ENCODE measurements at regions not wholly inside any gene's neighbourhood (a gene's known extent, or its start where the extent isn't known, plus 50 kb on each side); places are given as distances from the start of the nearest gene placed in this dataset.
"Not testable (repeated sequence)": the region's sequence is repeated elsewhere in the genome, so short reads cannot be mapped to it uniquely, and the experiment has no call there.

DNA sequence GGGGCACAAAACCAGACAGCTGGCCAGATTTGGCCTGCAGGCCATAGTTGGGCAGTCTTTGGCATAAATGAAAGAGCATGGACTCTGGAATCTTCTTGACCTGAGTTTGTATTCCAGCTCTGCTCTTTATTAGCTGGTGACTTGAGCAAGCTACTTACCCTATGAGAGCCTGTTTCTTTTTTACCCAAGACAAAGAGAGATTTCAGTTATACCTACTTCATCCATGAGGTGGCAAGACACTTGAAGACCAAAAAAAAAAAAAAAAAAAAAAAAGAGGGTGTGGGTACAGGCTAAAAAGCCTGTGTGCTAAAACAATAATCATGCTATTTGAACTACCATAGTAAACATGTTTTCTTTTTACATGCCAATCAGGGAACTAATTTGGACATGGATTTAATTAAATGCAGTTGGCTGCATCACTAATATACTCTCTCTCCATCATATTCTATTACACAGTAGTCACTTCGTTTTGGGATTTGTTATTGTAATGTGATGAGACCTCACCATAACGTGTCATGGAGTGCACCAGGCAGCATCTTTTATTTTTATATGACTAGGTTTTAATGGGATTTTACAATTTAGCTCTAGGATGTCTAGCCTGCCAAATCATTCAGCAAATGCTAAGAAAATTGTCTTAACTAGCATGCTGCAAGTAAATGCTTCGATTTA, 109.2 kb upstream of the FHIT start:
- Histone ChIP-seq H3K36me3 (ENCODE audit: control insufficient read depth in 2 of 2, insufficient read depth in 2 of 2, low read length in 1 of 2) (no peaks in the 10 kb centered on the region), H3K9me3 (ENCODE audit: control insufficient read depth in 2 of 2, insufficient read depth in 1 of 2, low read length in 1 of 2) (peaks cover 0 to 5% of the 10 kb centered on the region in 2 donors)
- WGBS, result 89% methylated on average over 3 of the region's 3 CpGs

DNA sequence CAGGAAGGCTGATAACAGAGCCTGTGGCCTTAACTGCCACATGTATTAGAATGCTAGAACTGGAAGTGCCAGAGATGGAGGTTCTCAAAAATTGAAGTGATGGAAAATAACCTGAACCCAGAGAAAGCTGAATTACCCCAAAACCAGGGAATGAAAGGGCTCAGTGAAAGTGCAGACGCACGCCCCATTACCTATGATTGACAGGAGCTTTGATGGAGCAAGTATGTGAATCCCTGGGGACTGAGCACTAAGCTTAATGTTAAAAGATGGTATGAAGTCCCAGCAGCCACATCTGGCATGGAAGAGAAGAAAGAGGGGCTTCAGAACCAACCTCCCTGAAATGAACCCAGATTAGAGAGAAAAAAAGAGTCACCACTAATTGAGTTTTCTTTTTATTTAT, 118.4 kb upstream of the FHIT start:
- 96% methylated on average over 2 of the region's 2 CpGs for WGBS
- no peaks in the 10 kb centered on the region for H3K36me3 ChIP-seq (ENCODE audit: control insufficient read depth in 2 of 2, insufficient read depth in 2 of 2, low read length in 1 of 2)
- no peak overlapping the region for H3K4me3 ChIP-seq (ENCODE audit: low read length in 2 of 2)
- no peaks in the 10 kb centered on the region for H3K27me3 ChIP-seq (ENCODE audit: control insufficient read depth in 2 of 2, insufficient read depth in 1 of 2, low read length in 1 of 2)
- H3K9me3 ChIP-seq (ENCODE audit: control insufficient read depth in 2 of 2, insufficient read depth in 1 of 2, low read length in 1 of 2), result no peaks in the 10 kb centered on the region
- DNase-seq (ENCODE audit: low read depth in 6 of 9, low spot score in 9 of 9), result no peak
- H3K4me1 ChIP-seq (ENCODE audit: control insufficient read depth in 2 of 2, insufficient read depth in 2 of 2, low read length in 2 of 2), result no peaks in the 10 kb centered on the region
- H3K27ac ChIP-seq (ENCODE audit: low read depth in 1 of 2, low read length in 1 of 2), result no peak overlapping the region

More for the DNA sequence above, 109.2 kb upstream of the FHIT start:
- no peak overlapping the region for H3K27ac ChIP-seq (ENCODE audit: low read depth in 1 of 2, low read length in 1 of 2)
- no peak for DNase-seq (ENCODE audit: low read depth in 6 of 9, low spot score in 9 of 9)
- no peak overlapping the region for H3K4me3 ChIP-seq (ENCODE audit: low read length in 2 of 2)
- H3K4me1 ChIP-seq (ENCODE audit: control insufficient read depth in 2 of 2, insufficient read depth in 2 of 2, low read length in 2 of 2), result no peaks in the 10 kb centered on the region
- no peaks in the 10 kb centered on the region for H3K27me3 ChIP-seq (ENCODE audit: control insufficient read depth in 2 of 2, insufficient read depth in 1 of 2, low read length in 1 of 2)

- no peak overlapping the region for H3K27ac ChIP-seq (ENCODE audit: low read depth in 1 of 2, low read length in 1 of 2)
- no peaks in the 10 kb centered on the region for H3K36me3 ChIP-seq (ENCODE audit: control insufficient read depth in 2 of 2, insufficient read depth in 2 of 2, low read length in 1 of 2)
- WGBS, result 96% methylated on average over 1 of the region's 1 CpG
- no peaks in the 10 kb centered on the region for H3K4me1 ChIP-seq (ENCODE audit: control insufficient read depth in 2 of 2, insufficient read depth in 2 of 2, low read length in 2 of 2)
- peak in 6 of 9 donors; percentile 7 to 44 (median 15) for DNase-seq (ENCODE audit: low read depth in 6 of 9, low spot score in 9 of 9)
- H3K27me3 ChIP-seq (ENCODE audit: control insufficient read depth in 2 of 2, insufficient read depth in 1 of 2, low read length in 1 of 2), result no peaks in the 10 kb centered on the region
- no peak overlapping the region for H3K4me3 ChIP-seq (ENCODE audit: low read length in 2 of 2)
- H3K9me3 ChIP-seq (ENCODE audit: control insufficient read depth in 2 of 2, insufficient read depth in 1 of 2, low read length in 1 of 2), result no peaks in the 10 kb centered on the region
Measured at GRCh38 chr3:61371123-61371522, 119.9 kb upstream of the FHIT start.

DNA sequence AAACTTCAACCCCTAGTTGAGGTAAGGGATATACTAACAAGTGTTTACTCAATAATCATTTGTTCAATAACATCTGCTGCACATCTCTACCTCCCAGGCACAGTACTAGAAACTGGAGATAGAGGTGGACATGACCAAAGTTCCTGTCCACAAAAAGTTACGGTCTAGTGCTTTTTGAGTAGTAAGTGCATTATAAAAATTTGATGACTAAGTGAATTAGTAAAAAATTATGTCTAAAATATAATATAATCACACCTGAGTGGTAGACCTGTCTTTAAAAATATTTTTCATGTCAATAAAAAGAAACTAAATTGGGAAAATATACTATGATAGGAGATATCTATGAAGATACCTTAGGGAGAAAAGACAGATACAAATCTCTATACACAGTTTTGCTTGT, 121.5 kb upstream of the FHIT start:
- H3K27ac ChIP-seq (ENCODE audit: low read depth in 1 of 2, low read length in 1 of 2), result no peak overlapping the region
- 96% methylated on average over 1 of the region's 1 CpG for whole genome bisulfite sequencing
- H3K9me3 ChIP-seq (ENCODE audit: control insufficient read depth in 2 of 2, insufficient read depth in 1 of 2, low read length in 1 of 2), result no peaks in the 10 kb centered on the region
- no peak overlapping the region for H3K4me3 ChIP-seq (ENCODE audit: low read length in 2 of 2)
- no peaks in the 10 kb centered on the region for H3K36me3 ChIP-seq (ENCODE audit: control insufficient read depth in 2 of 2, insufficient read depth in 2 of 2, low read length in 1 of 2)
- no peaks in the 10 kb centered on the region for H3K4me1 ChIP-seq (ENCODE audit: control insufficient read depth in 2 of 2, insufficient read depth in 2 of 2, low read length in 2 of 2)
- no peaks in the 10 kb centered on the region for H3K27me3 ChIP-seq (ENCODE audit: control insufficient read depth in 2 of 2, insufficient read depth in 1 of 2, low read length in 1 of 2)
- DNase-seq (ENCODE audit: low read depth in 6 of 9, low spot score in 9 of 9), result no peak

DNA sequence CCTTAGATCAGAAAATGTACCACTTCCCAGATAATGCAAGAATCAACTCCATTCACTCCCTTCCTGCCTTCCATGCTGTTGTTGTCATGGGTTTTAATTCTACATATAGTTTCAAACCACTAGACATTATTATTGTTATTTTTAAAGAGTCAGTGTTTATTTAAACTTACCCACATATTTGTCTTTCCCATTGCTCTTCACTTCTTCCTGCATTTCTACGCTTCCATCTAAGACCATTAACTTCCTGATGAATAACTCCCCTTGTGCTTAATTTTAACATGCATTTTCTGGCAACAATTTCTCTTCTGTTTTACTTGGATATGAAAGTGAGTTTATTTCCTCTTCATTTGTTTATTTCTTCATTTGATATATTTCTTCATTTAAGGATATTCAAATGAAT, 127.1 kb upstream of the FHIT start:
- no peak overlapping the region for H3K4me3 ChIP-seq (ENCODE audit: low read length in 2 of 2)
- WGBS, result 97% methylated on average over 1 of the region's 1 CpG
- H3K27me3 ChIP-seq (ENCODE audit: control insufficient read depth in 2 of 2, insufficient read depth in 1 of 2, low read length in 1 of 2), result no peaks in the 10 kb centered on the region
- H3K27ac ChIP-seq (ENCODE audit: low read depth in 1 of 2, low read length in 1 of 2), result no peak overlapping the region
- DNase-seq (ENCODE audit: low read depth in 6 of 9, low spot score in 9 of 9), result no peak
- no peaks in the 10 kb centered on the region for H3K36me3 ChIP-seq (ENCODE audit: control insufficient read depth in 2 of 2, insufficient read depth in 2 of 2, low read length in 1 of 2)
- H3K4me1 ChIP-seq (ENCODE audit: control insufficient read depth in 2 of 2, insufficient read depth in 2 of 2, low read length in 2 of 2), result no peaks in the 10 kb centered on the region
- no peaks in the 10 kb centered on the region for H3K9me3 ChIP-seq (ENCODE audit: control insufficient read depth in 2 of 2, insufficient read depth in 1 of 2, low read length in 1 of 2)

DNA sequence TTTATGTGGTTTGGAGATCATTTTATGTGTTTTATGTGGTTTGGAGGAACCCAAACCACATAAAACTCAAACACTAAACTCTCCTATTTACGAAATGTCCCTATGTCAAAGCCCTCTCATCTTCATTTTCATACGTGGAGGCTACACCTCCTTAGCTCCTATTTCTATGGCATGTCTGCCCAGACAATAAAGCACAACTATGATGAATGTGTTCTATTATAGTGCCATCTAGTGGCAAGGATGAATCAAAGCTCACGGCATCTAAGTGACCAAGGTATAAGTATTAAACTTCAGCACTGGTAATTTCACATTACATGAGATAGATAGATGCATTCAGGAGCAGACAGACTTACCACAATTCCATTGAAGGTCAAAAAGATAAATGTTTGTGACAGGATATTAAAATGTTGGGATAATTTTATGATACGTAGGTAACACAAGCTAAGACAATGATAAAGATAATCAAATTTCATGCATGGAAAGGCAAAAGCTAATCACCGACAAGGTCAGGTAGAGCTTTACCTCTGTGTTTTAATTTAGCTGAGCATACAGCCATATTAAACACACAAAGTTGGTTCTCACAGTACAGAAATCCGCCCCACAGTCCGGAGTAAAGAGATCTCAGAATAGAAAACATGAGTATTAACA, 130.6 kb upstream of the FHIT start:
- H3K36me3 ChIP-seq (ENCODE audit: control insufficient read depth in 2 of 2, insufficient read depth in 2 of 2, low read length in 1 of 2), result no peaks in the 10 kb centered on the region
- DNase-seq (ENCODE audit: low read depth in 6 of 9, low spot score in 9 of 9), result peak in 5 of 9 donors; percentile 7 to 46 (median 16)
- H3K27me3 ChIP-seq (ENCODE audit: control insufficient read depth in 2 of 2, insufficient read depth in 1 of 2, low read length in 1 of 2), result no peaks in the 10 kb centered on the region
- WGBS, result 57% methylated on average over 7 of the region's 7 CpGs
- H3K4me1 ChIP-seq (ENCODE audit: control insufficient read depth in 2 of 2, insufficient read depth in 2 of 2, low read length in 2 of 2), result no peaks in the 10 kb centered on the region
- no peaks in the 10 kb centered on the region for H3K9me3 ChIP-seq (ENCODE audit: control insufficient read depth in 2 of 2, insufficient read depth in 1 of 2, low read length in 1 of 2)
- no peak overlapping the region for H3K4me3 ChIP-seq (ENCODE audit: low read length in 2 of 2)
- H3K27ac ChIP-seq (ENCODE audit: low read depth in 1 of 2, low read length in 1 of 2), result no peak overlapping the region

DNA sequence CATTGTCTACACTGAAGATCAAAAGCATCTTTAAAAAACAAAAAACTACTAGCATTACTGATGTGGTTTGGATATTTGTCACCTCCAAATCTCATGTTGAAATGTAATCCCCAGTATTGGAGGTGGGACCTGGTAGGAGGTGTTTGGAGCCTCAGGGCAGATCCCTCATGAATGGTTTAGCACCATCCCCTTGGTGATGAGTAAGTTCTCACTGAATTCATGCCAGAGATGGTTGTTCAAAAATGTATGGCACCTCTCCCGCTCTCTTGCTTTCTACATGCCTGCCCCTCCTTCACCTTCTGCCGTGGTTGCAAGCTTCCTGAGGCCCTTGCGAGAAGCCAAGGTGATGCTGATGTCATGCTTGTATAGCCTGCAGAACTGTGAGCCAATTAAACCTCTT, 136.6 kb upstream of the FHIT start:
- peaks cover 0 to 8% of the 10 kb centered on the region in 2 donors for H3K9me3 ChIP-seq (ENCODE audit: control insufficient read depth in 2 of 2, insufficient read depth in 1 of 2, low read length in 1 of 2)
- DNase-seq (ENCODE audit: low read depth in 6 of 9, low spot score in 9 of 9), result no peak
- H3K4me3 ChIP-seq (ENCODE audit: low read length in 2 of 2), result no peak overlapping the region
- H3K27me3 ChIP-seq (ENCODE audit: control insufficient read depth in 2 of 2, insufficient read depth in 1 of 2, low read length in 1 of 2), result no peaks in the 10 kb centered on the region
- WGBS, result 82% methylated on average over 3 of the region's 3 CpGs
- no peak overlapping the region for H3K27ac ChIP-seq (ENCODE audit: low read depth in 1 of 2, low read length in 1 of 2)
- H3K36me3 ChIP-seq (ENCODE audit: control insufficient read depth in 2 of 2, insufficient read depth in 2 of 2, low read length in 1 of 2), result no peaks in the 10 kb centered on the region
- H3K4me1 ChIP-seq (ENCODE audit: control insufficient read depth in 2 of 2, insufficient read depth in 2 of 2, low read length in 2 of 2), result no peaks in the 10 kb centered on the region

DNA sequence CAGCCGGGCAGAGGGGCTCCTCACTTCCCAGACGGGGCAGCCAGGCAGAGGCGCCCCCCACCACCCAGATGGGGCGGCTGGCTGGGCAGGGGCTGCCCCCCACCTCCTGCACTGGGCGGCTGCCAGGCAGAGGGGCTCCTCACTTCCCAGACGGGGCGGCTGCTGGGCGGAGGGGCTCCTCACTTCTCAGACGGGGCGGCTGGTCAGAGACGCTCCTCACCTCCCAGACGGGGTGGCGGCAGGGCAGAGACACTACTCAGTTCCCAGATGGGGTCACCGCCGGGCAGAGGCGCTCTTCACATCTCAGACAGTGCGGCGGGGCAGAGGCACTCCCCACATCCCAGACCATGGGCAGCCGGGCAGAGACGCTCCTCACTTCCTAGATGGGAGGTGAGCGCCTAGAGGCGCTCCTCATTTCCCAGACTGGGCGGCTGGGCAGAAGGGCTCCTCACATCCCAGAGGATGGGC, 142.3 kb upstream of the FHIT start:
- H3K36me3 ChIP-seq (ENCODE audit: control insufficient read depth in 2 of 2, insufficient read depth in 2 of 2, low read length in 1 of 2); H3K4me3 ChIP-seq (ENCODE audit: low read length in 2 of 2); H3K4me1 ChIP-seq (ENCODE audit: control insufficient read depth in 2 of 2, insufficient read depth in 2 of 2, low read length in 2 of 2); DNase-seq (ENCODE audit: low read depth in 6 of 9, low spot score in 9 of 9); H3K27me3 ChIP-seq (ENCODE audit: control insufficient read depth in 2 of 2, insufficient read depth in 1 of 2, low read length in 1 of 2); H3K27ac ChIP-seq (ENCODE audit: low read depth in 1 of 2, low read length in 1 of 2): not testable (repeated sequence)
- WGBS, result 98% methylated on average over 23 of the region's 23 CpGs
- peaks cover 0 to 24% of the 10 kb centered on the region in 2 donors for H3K9me3 ChIP-seq (ENCODE audit: control insufficient read depth in 2 of 2, insufficient read depth in 1 of 2, low read length in 1 of 2)

- Histone ChIP-seq H3K4me3 (ENCODE audit: low read length in 2 of 2) (no peak overlapping the region), H3K9me3 (ENCODE audit: control insufficient read depth in 2 of 2, insufficient read depth in 1 of 2, low read length in 1 of 2) (no peaks in the 10 kb centered on the region), H3K4me1 (ENCODE audit: control insufficient read depth in 2 of 2, insufficient read depth in 2 of 2, low read length in 2 of 2) (no peaks in the 10 kb centered on the region), H3K27ac (ENCODE audit: low read depth in 1 of 2, low read length in 1 of 2) (no peak overlapping the region), H3K27me3 (ENCODE audit: control insufficient read depth in 2 of 2, insufficient read depth in 1 of 2, low read length in 1 of 2) (no peaks in the 10 kb centered on the region), H3K36me3 (ENCODE audit: control insufficient read depth in 2 of 2, insufficient read depth in 2 of 2, low read length in 1 of 2) (no peaks in the 10 kb centered on the region)
- DNase-seq (ENCODE audit: low read depth in 6 of 9, low spot score in 9 of 9), result no peak
- 88% methylated on average over 3 of the region's 3 CpGs for WGBS
Measured at GRCh38 chr3:61401359-61401758, 150.1 kb upstream of the FHIT start.

Data from thymus (tissue), 11 donors.